Ascending aorta (tissue), 2 donors: ENCODE measurements at regions not wholly inside any gene's neighbourhood (a gene's known extent, or its start where the extent isn't known, plus 50 kb on each side); places are given as distances from the start of the nearest gene placed in this dataset.

Source experiments
- DNase-seq, 2 donors: peaks; one replicate each; pipeline ENCODE4 v3.0.0-alpha.2; 2019; ENCODE audit warnings: low spot score in 2 of 2
- H3K27ac ChIP-seq, 2 donors: fragments of 200-600 bp; sonication (generic); one replicate each; pipeline ENCODE4 v1.5.1; 2016 to 2017; ENCODE audit warnings: mild to moderate bottlenecking in 1 of 2
- H3K27me3 ChIP-seq: fragments of 200-600 bp; sonication (generic); one replicate; pipeline ENCODE4 v1.5.1; 2017
- H3K36me3 ChIP-seq, 2 donors: fragments of 200-600 bp; sonication (generic); one replicate each; pipeline ENCODE4 v1.5.1; 2016
- H3K4me1 ChIP-seq, 2 donors: fragments of 200-600 bp; sonication (generic); one replicate each; pipeline ENCODE4 v1.5.1; 2016 to 2017; ENCODE audit warnings: mild to moderate bottlenecking in 1 of 2
- H3K4me3 ChIP-seq, 2 donors: fragments of 200-600 bp; sonication (generic); one replicate each; pipeline ENCODE4 v1.5.1; 2016 to 2017; ENCODE audit warnings: mild to moderate bottlenecking in 1 of 2
- H3K9me3 ChIP-seq, 2 donors: fragments of 200-600 bp; sonication (generic); one replicate each; pipeline ENCODE4 v1.5.1; 2016
- intact Hi-C: fragments of 100-400 bp; cut with DNase I; formaldehyde crosslinking; loops from one replicate; pipeline ENCODE4 v1.15.1; 2023
- TF ChIP-seq, protein P1 (sequence below), 3 experiments: fragments of 200-600 bp in 2 of 3; fragments of 450-650 bp in 1 of 3; sonication (generic) in 2 of 3; IDR thresholded peaks; one replicate each; pipeline ENCODE4 v1.5.1; 2016 to 2019; ENCODE audit warnings: antibody characterized with exemption in 3 of 3, mild to moderate bottlenecking in 1 of 3, moderate library complexity in 1 of 3

- peaks cover 0 to 2% of the 10 kb centered on the region in 2 donors for H3K4me1 ChIP-seq
- H3K36me3 ChIP-seq, result no peaks in the 10 kb centered on the region
- no peak for DNase-seq
- intact Hi-C loops, result no loop called here
- H3K4me3 ChIP-seq, result no peak overlapping the region
- H3K27me3 ChIP-seq, result no peaks in the 10 kb centered on the region
- H3K27ac ChIP-seq, result no peak overlapping the region
- TF ChIP-seq, protein P1, sequence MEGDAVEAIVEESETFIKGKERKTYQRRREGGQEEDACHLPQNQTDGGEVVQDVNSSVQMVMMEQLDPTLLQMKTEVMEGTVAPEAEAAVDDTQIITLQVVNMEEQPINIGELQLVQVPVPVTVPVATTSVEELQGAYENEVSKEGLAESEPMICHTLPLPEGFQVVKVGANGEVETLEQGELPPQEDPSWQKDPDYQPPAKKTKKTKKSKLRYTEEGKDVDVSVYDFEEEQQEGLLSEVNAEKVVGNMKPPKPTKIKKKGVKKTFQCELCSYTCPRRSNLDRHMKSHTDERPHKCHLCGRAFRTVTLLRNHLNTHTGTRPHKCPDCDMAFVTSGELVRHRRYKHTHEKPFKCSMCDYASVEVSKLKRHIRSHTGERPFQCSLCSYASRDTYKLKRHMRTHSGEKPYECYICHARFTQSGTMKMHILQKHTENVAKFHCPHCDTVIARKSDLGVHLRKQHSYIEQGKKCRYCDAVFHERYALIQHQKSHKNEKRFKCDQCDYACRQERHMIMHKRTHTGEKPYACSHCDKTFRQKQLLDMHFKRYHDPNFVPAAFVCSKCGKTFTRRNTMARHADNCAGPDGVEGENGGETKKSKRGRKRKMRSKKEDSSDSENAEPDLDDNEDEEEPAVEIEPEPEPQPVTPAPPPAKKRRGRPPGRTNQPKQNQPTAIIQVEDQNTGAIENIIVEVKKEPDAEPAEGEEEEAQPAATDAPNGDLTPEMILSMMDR (IDR thresholded peaks at IDR 0.05), result no peak
- no peaks in the 10 kb centered on the region for H3K9me3 ChIP-seq
These were observed 437.4 kb upstream of the THBS1 start for GRCh38 chr15:39143479-39143878.

DNA sequence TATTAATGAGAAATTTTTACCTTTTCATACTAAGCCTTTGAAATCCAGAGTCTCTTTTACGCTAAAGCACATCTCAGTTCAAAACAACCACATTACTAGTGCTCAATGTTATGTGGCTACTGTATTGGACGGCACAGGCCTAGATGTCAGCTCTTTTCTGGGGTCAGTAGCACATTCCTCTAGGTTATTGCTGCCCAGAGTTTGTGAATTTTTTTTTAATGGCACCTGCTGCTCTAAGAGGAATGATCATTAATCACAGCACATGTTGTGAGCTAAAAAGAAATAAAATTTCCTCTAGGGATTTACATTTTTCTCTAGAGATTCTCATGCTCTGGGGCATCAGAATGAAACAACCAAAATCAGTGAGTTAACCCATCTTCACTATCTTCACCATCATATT lies 436.8 kb upstream of the THBS1 start:
- Histone ChIP-seq H3K4me3 (no peak overlapping the region), H3K27ac (no peak overlapping the region), H3K4me1 (peaks cover 0 to 2% of the 10 kb centered on the region in 2 donors), H3K36me3 (no peaks in the 10 kb centered on the region), H3K27me3 (no peaks in the 10 kb centered on the region), H3K9me3 (no peaks in the 10 kb centered on the region)
- TF ChIP-seq, protein P1 (IDR thresholded peaks at IDR 0.05), result no peak
- DNase-seq, result no peak
- intact Hi-C loops, result no loop called here

DNA sequence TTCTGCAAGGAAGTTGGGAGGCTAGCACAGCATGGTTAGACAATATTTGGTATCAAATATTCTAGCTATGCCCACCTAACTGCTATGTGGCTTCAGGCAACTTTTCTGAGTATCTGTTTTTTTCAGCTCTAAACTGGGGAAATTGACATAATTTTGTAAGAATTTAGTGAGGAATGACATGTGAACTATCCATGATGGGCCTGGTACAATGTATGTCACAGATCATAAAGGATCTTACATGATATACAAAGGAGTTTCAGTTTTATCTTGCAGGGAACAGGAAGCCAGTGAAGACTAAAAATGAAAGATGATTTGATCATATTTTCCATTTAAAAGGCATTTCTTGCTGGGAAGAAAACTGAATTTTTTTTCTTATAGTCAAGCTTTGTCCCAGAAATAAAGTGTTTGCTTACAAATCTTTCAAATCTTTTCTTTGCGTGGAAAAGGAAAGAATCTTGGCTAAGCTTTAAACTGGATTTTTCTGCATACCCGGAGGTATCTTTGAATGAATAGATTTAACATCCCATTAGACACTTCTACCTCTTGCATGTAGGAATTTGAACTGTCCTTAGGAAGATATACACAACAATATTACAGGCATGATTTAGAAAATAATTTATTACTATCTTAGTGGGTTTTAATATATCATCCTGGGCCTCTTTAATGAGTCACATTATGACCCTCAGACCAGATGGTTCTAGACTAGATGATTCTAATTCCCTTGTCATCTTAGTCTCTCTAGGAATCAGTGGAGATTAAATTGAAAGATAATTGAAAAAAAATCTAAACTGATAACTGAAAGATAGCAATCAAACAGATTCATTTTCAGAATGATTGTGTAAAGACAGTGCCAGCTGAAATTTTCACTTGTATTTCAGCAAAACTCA lies 436.0 kb upstream of the THBS1 start:
- DNase-seq, result no peak
- no peak overlapping the region for H3K27ac ChIP-seq
- peak overlapping the region in 1 of 2 donors; percentile 2 for H3K4me3 ChIP-seq
- intact Hi-C loops, result no loop called here
- H3K9me3 ChIP-seq, result no peaks in the 10 kb centered on the region
- TF ChIP-seq, protein P1 (IDR thresholded peaks at IDR 0.05), result no peak
- peaks cover 0 to 2% of the 10 kb centered on the region in 2 donors for H3K4me1 ChIP-seq
- H3K36me3 ChIP-seq, result no peaks in the 10 kb centered on the region
- no peaks in the 10 kb centered on the region for H3K27me3 ChIP-seq

- Histone ChIP-seq H3K4me1 (peaks cover 0 to 2% of the 10 kb centered on the region in 2 donors), H3K27me3 (no peaks in the 10 kb centered on the region), H3K4me3 (no peak overlapping the region), H3K9me3 (no peaks in the 10 kb centered on the region), H3K27ac (no peak overlapping the region), H3K36me3 (no peaks in the 10 kb centered on the region)
- intact Hi-C loops, result no loop called here
- DNase-seq, result no peak
- TF ChIP-seq, protein P1 (IDR thresholded peaks at IDR 0.05), result no peak
These were observed 434.8 kb upstream of the THBS1 start for GRCh38 chr15:39145854-39146625.

DNA sequence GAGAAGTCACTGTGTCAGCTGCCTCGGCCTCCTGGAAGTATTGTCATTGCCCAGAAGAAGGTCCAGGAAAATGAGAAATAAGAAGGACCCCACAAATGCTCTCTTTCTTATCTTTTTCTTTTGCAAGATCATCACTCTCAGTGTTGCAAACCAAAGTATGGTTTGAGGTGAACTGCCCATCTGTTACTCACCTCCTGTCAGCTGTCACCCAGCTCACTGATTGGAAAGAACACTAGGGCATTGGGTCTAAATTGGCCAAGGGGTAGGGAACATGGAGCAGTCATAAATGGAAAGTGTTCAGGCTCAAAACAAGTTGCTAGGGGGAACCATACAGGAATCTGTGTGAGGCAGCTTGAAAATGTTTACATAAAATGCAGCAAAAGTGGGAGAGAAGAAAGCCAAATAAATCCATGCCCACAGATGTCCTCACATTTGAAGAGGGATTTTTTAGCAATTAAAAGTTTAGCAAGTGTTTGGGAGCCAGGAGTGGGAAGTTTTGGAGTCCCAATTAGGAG lies 431.2 kb upstream of the THBS1 start:
- no peaks in the 10 kb centered on the region for H3K9me3 ChIP-seq
- no peak overlapping the region for H3K27ac ChIP-seq
- no peak for DNase-seq

More for the DNA sequence above, 431.2 kb upstream of the THBS1 start:
- Histone ChIP-seq H3K4me3 (no peak overlapping the region), H3K4me1 (peaks cover 0 to 2% of the 10 kb centered on the region in 2 donors), H3K27me3 (no peaks in the 10 kb centered on the region), H3K36me3 (no peaks in the 10 kb centered on the region)
- intact Hi-C loops, result no loop called here
- TF ChIP-seq, protein P1 (IDR thresholded peaks at IDR 0.05), result no peak
